GM19397 (cell line): ENCODE measurements at regions not wholly inside any gene's neighbourhood (a gene's known extent, or its start where the extent isn't known, plus 50 kb on each side); places are given as distances from the start of the nearest gene placed in this dataset.
"Not testable (repeated sequence)": the region's sequence is repeated elsewhere in the genome, so short reads cannot be mapped to it uniquely, and the experiment has no call there.

Experiments used
- ATAC-seq: cut with Tn5 transposase; IDR thresholded peaks from one replicate; pipeline ENCODE4 v1.9.1; 2021; ENCODE audit warnings: mild to moderate bottlenecking, moderate library complexity; ENCODE audit not compliant: unreplicated experiment

GRCh38 chr14:52124791-52125684 is 56.2 kb upstream of the NID2 start:
- no peak for ATAC-seq

GRCh38 chr14:52122163-52122562 is 53.3 kb upstream of the NID2 start:
- not testable (repeated sequence) for ATAC-seq

GRCh38 chr14:52121441-52121840 is 52.6 kb upstream of the NID2 start:
- no peak for ATAC-seq

- ATAC-seq: no peak
These were observed 50.2 kb upstream of the NID2 start for GRCh38 chr14:52119030-52119429.
